ENCODE measurements at regions not wholly inside any gene's neighbourhood (a gene's known extent, or its start where the extent isn't known, plus 50 kb on each side); places are given as distances from the start of the nearest gene placed in this dataset.
"Not testable (repeated sequence)": the region's sequence is repeated elsewhere in the genome, so short reads cannot be mapped to it uniquely, and the experiment has no call there.

- no peak for DNase-seq
- Mint-ChIP-seq H3K4me1 (no peaks in the 10 kb centered on the region), H3K4me3 (no peak overlapping the region)
Measured at GRCh38 chr5:25975885-25976284, 1062.5 kb downstream of the CDH9 start.

GRCh38 chr5:25974451-25974850 is 1063.9 kb downstream of the CDH9 start:
- H3K27me3 ChIP-seq (ENCODE audit: control insufficient read depth, insufficient read depth, low read length, poor library complexity, severe bottlenecking) = no peaks in the 10 kb centered on the region
- H3K27ac Mint-ChIP-seq = no peak overlapping the region
- no peak for TF ChIP-seq CTCF (conservative IDR thresholded peaks at IDR 0.05)
- no peaks in the 10 kb centered on the region for H3K4me1 ChIP-seq (ENCODE audit: control insufficient read depth, insufficient read depth, low read length)
- no peak overlapping the region for H3K9ac ChIP-seq (ENCODE audit: extremely low read depth, low read length, poor library complexity, severe bottlenecking)
- H3K27ac ChIP-seq (ENCODE audit: low read depth, low read length) = no peak overlapping the region
- no peak overlapping the region for H3K4me3 ChIP-seq (ENCODE audit: low read length)
- DNase-seq = no peak
- 100% methylated on average over 1 of the region's 1 CpG; no CpG with 5 or more reads in 1 of the 2 experiments for WGBS, 2 experiments (ENCODE audit: insufficient coverage in 1 of 2, insufficient read length in 1 of 2)
- no peaks in the 10 kb centered on the region for H3K36me3 ChIP-seq (ENCODE audit: control insufficient read depth, insufficient read depth, low read length)
- H3K4me3 Mint-ChIP-seq = no peak overlapping the region
- peaks cover 11% of the 10 kb centered on the region for H3K9me3 ChIP-seq (ENCODE audit: control insufficient read depth, low read length)
- peaks cover 7% of the 10 kb centered on the region for H3K9me3 Mint-ChIP-seq
- H3K4me1 Mint-ChIP-seq = no peaks in the 10 kb centered on the region
- H3K36me3 Mint-ChIP-seq (ENCODE audit: low read depth) = no peaks in the 10 kb centered on the region
- no peaks in the 10 kb centered on the region for H3K27me3 Mint-ChIP-seq (ENCODE audit: insufficient read depth)

More at GRCh38 chr5:25975885-25976284, 1062.5 kb downstream of the CDH9 start:
- H3K9me3 Mint-ChIP-seq = peaks cover 20% of the 10 kb centered on the region
- Histone ChIP-seq H3K9me3 (ENCODE audit: control insufficient read depth, low read length) (peaks cover 23% of the 10 kb centered on the region), H3K9ac (ENCODE audit: extremely low read depth, low read length, poor library complexity, severe bottlenecking) (no peak overlapping the region), H3K4me3 (ENCODE audit: low read length) (no peak overlapping the region), H3K27me3 (ENCODE audit: control insufficient read depth, insufficient read depth, low read length, poor library complexity, severe bottlenecking) (no peaks in the 10 kb centered on the region), H3K4me1 (ENCODE audit: control insufficient read depth, insufficient read depth, low read length) (no peaks in the 10 kb centered on the region), H3K36me3 (ENCODE audit: control insufficient read depth, insufficient read depth, low read length) (no peaks in the 10 kb centered on the region), H3K27ac (ENCODE audit: low read depth, low read length) (no peak overlapping the region)
- TF ChIP-seq CTCF (conservative IDR thresholded peaks at IDR 0.05) = no peak
- WGBS, 2 experiments (ENCODE audit: insufficient coverage in 1 of 2, insufficient read length in 1 of 2) = 90% methylated on average over 1 of the region's 2 CpGs; no CpG with 5 or more reads in 1 of the 2 experiments
- H3K27ac Mint-ChIP-seq = no peak overlapping the region
- H3K36me3 Mint-ChIP-seq (ENCODE audit: low read depth) = no peaks in the 10 kb centered on the region
- no peaks in the 10 kb centered on the region for H3K27me3 Mint-ChIP-seq (ENCODE audit: insufficient read depth)

GRCh38 chr5:25970906-25971489 is 1067.4 kb downstream of the CDH9 start:
- H3K4me1 Mint-ChIP-seq = no peaks in the 10 kb centered on the region
- no peak for DNase-seq
- H3K4me3 ChIP-seq (ENCODE audit: low read length) = no peak overlapping the region
- H3K27ac ChIP-seq (ENCODE audit: low read depth, low read length) = no peak overlapping the region
- no peaks in the 10 kb centered on the region for H3K4me1 ChIP-seq (ENCODE audit: control insufficient read depth, insufficient read depth, low read length)
- H3K27me3 Mint-ChIP-seq (ENCODE audit: insufficient read depth) = no peaks in the 10 kb centered on the region
- no peaks in the 10 kb centered on the region for H3K27me3 ChIP-seq (ENCODE audit: control insufficient read depth, insufficient read depth, low read length, poor library complexity, severe bottlenecking)
- H3K9ac ChIP-seq (ENCODE audit: extremely low read depth, low read length, poor library complexity, severe bottlenecking) = no peak overlapping the region
- no peaks in the 10 kb centered on the region for H3K9me3 ChIP-seq (ENCODE audit: control insufficient read depth, low read length)
- no peaks in the 10 kb centered on the region for H3K36me3 ChIP-seq (ENCODE audit: control insufficient read depth, insufficient read depth, low read length)
- TF ChIP-seq CTCF (conservative IDR thresholded peaks at IDR 0.05) = no peak
- WGBS, 2 experiments (ENCODE audit: insufficient coverage in 1 of 2, insufficient read length in 1 of 2) = 71 to 93% methylated on average over 1 to 3 of the region's 3 CpGs
- no peak overlapping the region for H3K27ac Mint-ChIP-seq
- H3K4me3 Mint-ChIP-seq = no peak overlapping the region
- H3K36me3 Mint-ChIP-seq (ENCODE audit: low read depth) = no peaks in the 10 kb centered on the region
- peaks cover 13% of the 10 kb centered on the region for H3K9me3 Mint-ChIP-seq

- H3K27me3 ChIP-seq (ENCODE audit: control insufficient read depth, insufficient read depth, low read length, poor library complexity, severe bottlenecking); H3K36me3 Mint-ChIP-seq (ENCODE audit: low read depth); H3K27ac ChIP-seq (ENCODE audit: low read depth, low read length); H3K4me3 ChIP-seq (ENCODE audit: low read length); H3K27me3 Mint-ChIP-seq (ENCODE audit: insufficient read depth); H3K4me1 Mint-ChIP-seq; H3K27ac Mint-ChIP-seq; H3K4me3 Mint-ChIP-seq; DNase-seq; H3K36me3 ChIP-seq (ENCODE audit: control insufficient read depth, insufficient read depth, low read length); H3K9ac ChIP-seq (ENCODE audit: extremely low read depth, low read length, poor library complexity, severe bottlenecking); H3K4me1 ChIP-seq (ENCODE audit: control insufficient read depth, insufficient read depth, low read length); H3K9me3 ChIP-seq (ENCODE audit: control insufficient read depth, low read length): not testable (repeated sequence)
- 50 to 79% methylated on average over 1 to 2 of the region's 2 CpGs for WGBS, 2 experiments (ENCODE audit: insufficient coverage in 1 of 2, insufficient read length in 1 of 2)
- peaks cover 13% of the 10 kb centered on the region for H3K9me3 Mint-ChIP-seq
Measured at GRCh38 chr5:25969042-25969441, 1069.3 kb downstream of the CDH9 start.

All from endodermal cell (in vitro differentiated cells).